Breast epithelium (tissue), 4 donors: ENCODE measurements at regions not wholly inside any gene's neighbourhood (a gene's known extent, or its start where the extent isn't known, plus 50 kb on each side); places are given as distances from the start of the nearest gene placed in this dataset.

ENCODE experiments used
- DNase-seq, 2 donors: peaks; one replicate each; pipeline ENCODE4 v3.0.0-alpha.2; 2019; ENCODE audit warnings: low spot score in 2 of 2
- H3K27ac ChIP-seq, 2 donors: fragments of 200-600 bp; sonication (generic) in 1 of 2; one replicate each; pipeline ENCODE4 v1.5.1; 2016 to 2019; ENCODE audit warnings: mild to moderate bottlenecking in 1 of 2
- H3K27me3 ChIP-seq, 2 donors: fragments of 200-600 bp; sonication (generic) in 1 of 2; one replicate each; pipeline versions ENCODE4 v1.5.1 to v1.6.0; 2017 to 2019; ENCODE audit warnings: control low read depth in 1 of 2, mild to moderate bottlenecking in 1 of 2
- H3K36me3 ChIP-seq: fragments of 200-600 bp; one replicate; pipeline ENCODE4 v1.5.1; 2019
- H3K4me1 ChIP-seq, 2 donors: fragments of 200-600 bp; sonication (generic); one replicate each; pipeline ENCODE4 v1.5.1; 2016 to 2019; ENCODE audit warnings: control low read depth in 1 of 2
- H3K4me3 ChIP-seq, 3 donors: fragments of 200-600 bp; sonication (generic); 1 replicate in 2 of 3; 2 replicates in 1 of 3; pipeline ENCODE4 v1.5.1; 2016 to 2019; ENCODE audit warnings: mild to moderate bottlenecking in 3 of 3, moderate library complexity in 2 of 3
- H3K9me3 ChIP-seq, 2 donors: fragments of 200-600 bp; sonication (generic) in 1 of 2; one replicate each; pipeline ENCODE4 v1.5.1; 2016 to 2019; ENCODE audit warnings: control low read depth in 1 of 2
- POLR2A ChIP-seq: fragments of 450-650 bp; IDR thresholded peaks from one replicate; pipeline ENCODE4 v1.6.1; 2016; ENCODE audit warnings: antibody characterized with exemption, mild to moderate bottlenecking, moderate library complexity
- POLR2AphosphoS5 ChIP-seq, 3 donors: sonication (generic); formaldehyde crosslinking; IDR thresholded peaks; one replicate each; pipeline ENCODE4 v1.6.1; 2017; ENCODE audit warnings: antibody characterized with exemption in 3 of 3
- intact Hi-C: fragments of 100-400 bp; cut with DNase I; formaldehyde crosslinking; loops from one replicate; pipeline ENCODE4 v1.15.1; 2023; ENCODE audit warnings: low total_unique reads
- TF ChIP-seq, protein P1 (sequence below), 3 donors: fragments of 450-650 bp; IDR thresholded peaks; one replicate each; pipeline ENCODE4 v1.5.1; 2016 to 2017; ENCODE audit warnings: antibody characterized with exemption in 3 of 3, mild to moderate bottlenecking in 3 of 3, moderate library complexity in 3 of 3

DNA sequence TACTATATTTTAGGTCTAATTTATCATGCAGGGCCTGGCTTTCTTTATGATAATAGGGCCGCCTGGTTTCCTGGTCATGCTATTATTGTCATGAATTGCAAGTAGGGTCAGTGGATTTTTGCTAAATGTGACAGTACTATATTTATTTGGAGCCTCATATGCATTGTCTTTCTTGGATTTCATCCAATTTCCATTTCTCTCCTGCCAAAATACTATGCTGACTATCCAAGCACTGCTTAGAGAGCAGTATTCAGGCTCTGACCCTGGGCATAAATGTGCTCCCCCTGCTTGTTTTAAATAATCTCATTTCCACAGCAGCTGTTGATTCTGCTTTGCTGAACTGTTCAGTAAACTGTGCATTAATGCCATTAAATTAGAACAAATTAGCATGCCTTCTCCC, 269.3 kb downstream of the GPM6A start:
- intact Hi-C loops = no loop called here
- Histone ChIP-seq H3K4me3 (no peak overlapping the region), H3K27me3 (no peaks in the 10 kb centered on the region), H3K9me3 (no peaks in the 10 kb centered on the region), H3K4me1 (no peaks in the 10 kb centered on the region), H3K27ac (no peak overlapping the region), H3K36me3 (no peaks in the 10 kb centered on the region)
- TF ChIP-seq POLR2AphosphoS5 (IDR thresholded peaks at IDR 0.05) (no peak), POLR2A (no peak)
- TF ChIP-seq, protein P1, sequence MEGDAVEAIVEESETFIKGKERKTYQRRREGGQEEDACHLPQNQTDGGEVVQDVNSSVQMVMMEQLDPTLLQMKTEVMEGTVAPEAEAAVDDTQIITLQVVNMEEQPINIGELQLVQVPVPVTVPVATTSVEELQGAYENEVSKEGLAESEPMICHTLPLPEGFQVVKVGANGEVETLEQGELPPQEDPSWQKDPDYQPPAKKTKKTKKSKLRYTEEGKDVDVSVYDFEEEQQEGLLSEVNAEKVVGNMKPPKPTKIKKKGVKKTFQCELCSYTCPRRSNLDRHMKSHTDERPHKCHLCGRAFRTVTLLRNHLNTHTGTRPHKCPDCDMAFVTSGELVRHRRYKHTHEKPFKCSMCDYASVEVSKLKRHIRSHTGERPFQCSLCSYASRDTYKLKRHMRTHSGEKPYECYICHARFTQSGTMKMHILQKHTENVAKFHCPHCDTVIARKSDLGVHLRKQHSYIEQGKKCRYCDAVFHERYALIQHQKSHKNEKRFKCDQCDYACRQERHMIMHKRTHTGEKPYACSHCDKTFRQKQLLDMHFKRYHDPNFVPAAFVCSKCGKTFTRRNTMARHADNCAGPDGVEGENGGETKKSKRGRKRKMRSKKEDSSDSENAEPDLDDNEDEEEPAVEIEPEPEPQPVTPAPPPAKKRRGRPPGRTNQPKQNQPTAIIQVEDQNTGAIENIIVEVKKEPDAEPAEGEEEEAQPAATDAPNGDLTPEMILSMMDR (IDR thresholded peaks at IDR 0.05) = no peak
- DNase-seq = no peak

DNA sequence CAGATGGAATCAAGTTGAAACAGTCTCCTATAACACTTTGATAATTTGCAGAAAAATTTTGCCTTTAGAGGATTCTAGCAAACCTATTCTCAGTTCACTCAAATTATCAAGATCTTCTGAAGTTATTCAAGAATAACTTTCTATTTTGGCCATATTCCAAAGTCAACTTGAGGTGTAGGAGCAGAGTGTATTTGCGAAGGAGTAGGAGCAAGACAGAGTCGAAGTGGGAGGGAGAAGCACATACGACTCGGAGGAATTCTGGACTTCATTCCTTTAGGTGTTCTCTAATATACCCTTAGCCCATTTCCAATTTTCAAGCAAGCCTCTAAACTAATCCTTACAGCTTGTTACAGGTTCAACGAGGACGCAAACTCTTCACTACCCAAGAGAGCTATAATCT, 252.9 kb downstream of the GPM6A start:
- H3K4me1 ChIP-seq = no peaks in the 10 kb centered on the region
- TF ChIP-seq POLR2A = no peak
- TF ChIP-seq, protein P1 (IDR thresholded peaks at IDR 0.05) = no peak
- TF ChIP-seq POLR2AphosphoS5 (IDR thresholded peaks at IDR 0.05) = no peak
- intact Hi-C loops = no loop called here

DNA sequence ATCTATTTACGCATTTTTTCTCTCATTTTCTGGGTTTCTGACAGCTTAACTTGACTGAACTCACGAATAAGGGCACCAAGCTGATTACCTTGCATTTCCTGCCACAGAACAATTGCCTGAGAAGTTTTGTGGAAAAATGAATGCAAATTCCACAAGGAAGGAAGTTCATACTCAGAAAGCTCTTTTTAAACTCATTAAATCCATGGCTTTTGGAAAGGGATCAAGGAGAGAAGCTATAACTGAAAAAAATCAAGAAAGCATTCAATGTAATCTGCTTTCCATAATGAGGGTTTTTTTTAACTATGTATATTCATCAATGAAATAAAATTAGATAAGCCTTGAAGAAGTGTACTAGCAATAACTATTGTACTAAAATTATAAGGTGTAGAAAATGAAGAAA, 252.5 kb downstream of the GPM6A start:
- no peaks in the 10 kb centered on the region for H3K4me1 ChIP-seq
- no peak overlapping the region for H3K27ac ChIP-seq
- H3K36me3 ChIP-seq = no peaks in the 10 kb centered on the region
- H3K27me3 ChIP-seq = no peaks in the 10 kb centered on the region
- intact Hi-C loops = no loop called here
- no peaks in the 10 kb centered on the region for H3K9me3 ChIP-seq
- no peak overlapping the region for H3K4me3 ChIP-seq
- TF ChIP-seq POLR2A (no peak), POLR2AphosphoS5 (IDR thresholded peaks at IDR 0.05) (no peak)
- TF ChIP-seq, protein P1 (IDR thresholded peaks at IDR 0.05) = no peak
- no peak for DNase-seq

More for the DNA sequence above, 252.9 kb downstream of the GPM6A start:
- DNase-seq = no peak
- Histone ChIP-seq H3K9me3 (no peaks in the 10 kb centered on the region), H3K36me3 (no peaks in the 10 kb centered on the region), H3K27me3 (no peaks in the 10 kb centered on the region), H3K27ac (no peak overlapping the region), H3K4me3 (no peak overlapping the region)

DNA sequence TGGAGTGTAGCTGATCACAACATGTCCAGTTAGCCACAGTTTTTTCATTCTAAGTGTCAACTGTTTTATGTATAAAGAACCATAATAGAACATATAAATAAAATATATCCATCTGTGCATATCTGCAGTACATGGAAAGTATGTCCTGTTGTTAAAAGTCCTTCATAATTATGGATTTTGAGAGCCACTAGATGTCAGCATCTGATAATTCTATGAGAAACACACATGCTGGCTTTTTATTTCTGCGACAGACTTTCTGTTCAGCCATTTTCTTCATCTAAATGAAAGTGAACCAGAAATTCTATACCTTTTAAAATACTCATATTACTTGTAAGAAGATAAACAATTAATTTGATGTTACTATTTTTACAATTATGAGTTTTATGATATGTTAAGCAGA, 251.5 kb downstream of the GPM6A start:
- intact Hi-C loops = no loop called here
- TF ChIP-seq, protein P1 (IDR thresholded peaks at IDR 0.05) = no peak
- TF ChIP-seq POLR2AphosphoS5 (IDR thresholded peaks at IDR 0.05) = no peak
- TF ChIP-seq POLR2A = no peak

DNA sequence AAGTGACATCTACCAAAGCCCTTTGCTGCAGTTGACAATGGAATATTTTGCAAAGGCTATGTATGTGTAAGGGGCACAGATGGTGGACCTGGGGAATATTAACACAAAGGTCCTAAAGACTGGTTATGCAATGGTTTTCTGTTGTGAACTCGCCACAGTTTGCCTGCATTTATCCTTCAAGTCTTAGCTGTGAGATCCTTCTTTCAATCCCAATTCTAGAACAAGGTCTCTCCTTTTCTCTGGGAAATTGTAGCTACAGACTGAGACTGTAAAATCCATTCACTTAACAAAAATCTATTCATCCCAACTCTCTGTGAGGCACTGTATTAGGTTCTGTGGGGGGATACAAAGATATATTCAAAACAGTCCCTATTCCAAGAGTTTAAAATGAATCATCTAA, 250.4 kb downstream of the GPM6A start:
- H3K9me3 ChIP-seq = no peaks in the 10 kb centered on the region
- intact Hi-C loops = no loop called here
- no peak overlapping the region for H3K4me3 ChIP-seq
- H3K36me3 ChIP-seq = no peaks in the 10 kb centered on the region
- no peak for TF ChIP-seq POLR2AphosphoS5 (IDR thresholded peaks at IDR 0.05)
- TF ChIP-seq, protein P1 (IDR thresholded peaks at IDR 0.05) = no peak
- no peak for TF ChIP-seq POLR2A
- H3K27me3 ChIP-seq = no peaks in the 10 kb centered on the region
- H3K4me1 ChIP-seq = no peaks in the 10 kb centered on the region
- no peak for DNase-seq
- no peak overlapping the region for H3K27ac ChIP-seq

More for the DNA sequence above, 251.5 kb downstream of the GPM6A start:
- H3K27ac ChIP-seq = no peak overlapping the region
- DNase-seq = no peak
- no peaks in the 10 kb centered on the region for H3K4me1 ChIP-seq
- H3K4me3 ChIP-seq = no peak overlapping the region
- H3K36me3 ChIP-seq = no peaks in the 10 kb centered on the region
- no peaks in the 10 kb centered on the region for H3K9me3 ChIP-seq
- H3K27me3 ChIP-seq = no peaks in the 10 kb centered on the region
